ENCODE measurements at regions not wholly inside any gene's neighbourhood (a gene's known extent, or its start where the extent isn't known, plus 50 kb on each side); places are given as distances from the start of the nearest gene placed in this dataset.

DNA sequence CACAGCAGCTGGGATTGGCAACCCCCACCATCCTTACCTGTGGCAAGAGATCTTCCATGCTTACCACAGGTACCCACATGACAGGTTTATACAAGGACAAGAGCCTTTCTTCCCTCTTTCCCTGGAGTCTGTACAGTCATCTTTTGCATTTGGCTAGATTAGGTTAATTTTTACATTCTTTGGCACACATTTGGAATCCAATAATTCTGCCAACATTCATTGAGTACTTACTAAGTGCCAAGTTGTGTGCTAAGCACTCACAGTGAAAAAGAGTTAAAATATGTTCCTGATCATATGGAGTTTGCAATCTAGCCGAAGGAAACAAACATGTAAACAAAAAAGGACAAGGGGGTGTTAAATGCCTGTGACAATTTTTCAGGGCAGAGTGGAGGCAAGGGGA lies 50.0 kb upstream of the OPCML start:
- Mint-ChIP-seq H3K27ac (no peak overlapping the region), H3K4me1 (peaks cover 13 to 17% of the 10 kb centered on the region in 2 experiments), H3K9me3 (peaks cover 1 to 3% of the 10 kb centered on the region in 2 experiments; a peak in 2 of 5 replicates), H3K27me3 (ENCODE audit: low read depth) (peaks cover 6% of the 10 kb centered on the region), H3K36me3 (ENCODE audit: insufficient read depth in 1 of 3, low read depth in 3 of 3) (peaks cover 0 to 2% (median 0%) of the 10 kb centered on the region in 3 experiments; a peak in 1 of 7 replicates), H3K4me3 (no peak overlapping the region)
- Histone ChIP-seq H4K20me1 (ENCODE audit: control insufficient read depth, insufficient read depth, insufficient read length) (no peaks in the 10 kb centered on the region), H2BK15ac (ENCODE audit: low read depth, low read length) (no peak overlapping the region), H3K4me1 (ENCODE audit: insufficient read depth, low read length) (no peaks in the 10 kb centered on the region), H3K18ac (ENCODE audit: insufficient read length, low read depth, low read length) (no peak overlapping the region), H3K4me2 (ENCODE audit: insufficient read depth, insufficient read length, low read length) (no peak overlapping the region), H2BK20ac (ENCODE audit: low read depth, low read length, poor library complexity, severe bottlenecking) (no peak overlapping the region), H2AFZ (ENCODE audit: low read length) (no peak overlapping the region), H4K91ac (ENCODE audit: insufficient read length, low read depth, low read length) (no peak overlapping the region), H3K27me3 (ENCODE audit: insufficient read depth, low read length) (no peaks in the 10 kb centered on the region), H3K9ac (ENCODE audit: extremely low read depth, insufficient read length, low read length) (no peak overlapping the region), H3K9me3 (ENCODE audit: control insufficient read depth, low read depth, low read length) (no peaks in the 10 kb centered on the region), H4K5ac (ENCODE audit: insufficient read length, low read depth, low read length) (no peak overlapping the region), H3K79me1 (ENCODE audit: insufficient read depth, low read depth, low read length, poor library complexity, severe bottlenecking) (no peaks in the 10 kb centered on the region), H2BK5ac (ENCODE audit: insufficient read length, low read length) (no peak overlapping the region), H3K4ac (ENCODE audit: low read depth, low read length) (no peak overlapping the region), H3T11ph (ENCODE audit: low read length) (no peak overlapping the region), H2BK120ac (ENCODE audit: low read depth, low read length, poor library complexity, severe bottlenecking) (no peak overlapping the region), H3K56ac (ENCODE audit: insufficient read length, low read depth, low read length) (no peak overlapping the region), H3K14ac (ENCODE audit: insufficient read depth, low read length) (no peak overlapping the region), H3K79me2 (ENCODE audit: insufficient read depth, low read length) (no peaks in the 10 kb centered on the region), H2BK12ac (ENCODE audit: insufficient read length, low read depth, low read length) (no peak overlapping the region), H3K23ac (ENCODE audit: insufficient read length, low read depth, low read length) (no peak overlapping the region), H2AK5ac (ENCODE audit: insufficient read length, low read length) (no peak overlapping the region), H4K8ac (replicated peaks; ENCODE audit: insufficient read length, low read depth, low read length) (no peak overlapping the region), H3K27ac (ENCODE audit: insufficient read length, low read depth, low read length) (no peak overlapping the region), H3K23me2 (ENCODE audit: insufficient read length, low read depth, low read length, poor library complexity, severe bottlenecking) (no peaks in the 10 kb centered on the region)
- TF ChIP-seq, protein P1, sequence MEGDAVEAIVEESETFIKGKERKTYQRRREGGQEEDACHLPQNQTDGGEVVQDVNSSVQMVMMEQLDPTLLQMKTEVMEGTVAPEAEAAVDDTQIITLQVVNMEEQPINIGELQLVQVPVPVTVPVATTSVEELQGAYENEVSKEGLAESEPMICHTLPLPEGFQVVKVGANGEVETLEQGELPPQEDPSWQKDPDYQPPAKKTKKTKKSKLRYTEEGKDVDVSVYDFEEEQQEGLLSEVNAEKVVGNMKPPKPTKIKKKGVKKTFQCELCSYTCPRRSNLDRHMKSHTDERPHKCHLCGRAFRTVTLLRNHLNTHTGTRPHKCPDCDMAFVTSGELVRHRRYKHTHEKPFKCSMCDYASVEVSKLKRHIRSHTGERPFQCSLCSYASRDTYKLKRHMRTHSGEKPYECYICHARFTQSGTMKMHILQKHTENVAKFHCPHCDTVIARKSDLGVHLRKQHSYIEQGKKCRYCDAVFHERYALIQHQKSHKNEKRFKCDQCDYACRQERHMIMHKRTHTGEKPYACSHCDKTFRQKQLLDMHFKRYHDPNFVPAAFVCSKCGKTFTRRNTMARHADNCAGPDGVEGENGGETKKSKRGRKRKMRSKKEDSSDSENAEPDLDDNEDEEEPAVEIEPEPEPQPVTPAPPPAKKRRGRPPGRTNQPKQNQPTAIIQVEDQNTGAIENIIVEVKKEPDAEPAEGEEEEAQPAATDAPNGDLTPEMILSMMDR (conservative IDR thresholded peaks at IDR 0.05), result no peak
- WGBS (ENCODE audit: extremely low coverage, insufficient read length, low lambda C conversion rate), result no CpG with 5 or more reads among the region's 1 CpG
- no peak for DNase-seq

All from H9 (cell line).